D341Med (cell line): ENCODE measurements at regions not wholly inside any gene's neighbourhood (a gene's known extent, or its start where the extent isn't known, plus 50 kb on each side); places are given as distances from the start of the nearest gene placed in this dataset.
A peak's percentile ranks its signal among the peaks of the same experiment; 100 is the strongest.
"Not testable (repeated sequence)": the region's sequence is repeated elsewhere in the genome, so short reads cannot be mapped to it uniquely, and the experiment has no call there.

ENCODE experiments used
- DNase-seq: peaks from one replicate; pipeline ENCODE4 v3.0.0; 2012; ENCODE audit warnings: low spot score

DNA sequence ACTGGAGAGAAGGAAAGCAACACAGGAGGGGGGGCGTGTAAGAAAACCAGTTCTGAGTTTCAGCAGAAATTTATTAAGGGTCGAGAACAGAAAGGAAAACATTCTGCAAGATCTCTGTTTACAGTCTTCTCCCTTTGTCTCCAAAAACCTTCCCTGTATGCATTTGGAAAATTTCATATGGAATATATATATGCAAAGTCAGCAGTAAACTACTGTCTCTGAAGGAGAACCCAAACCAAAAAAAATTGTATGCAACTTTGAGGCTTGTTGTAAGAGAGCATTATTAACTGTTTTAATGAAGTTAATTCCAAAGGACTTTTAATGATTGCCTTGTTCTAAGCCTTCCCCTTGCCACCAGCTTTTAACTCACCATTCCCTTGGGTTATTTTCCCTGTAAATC, 238.2 kb upstream of the GPR149 start:
- DNase-seq, result no peak

DNA sequence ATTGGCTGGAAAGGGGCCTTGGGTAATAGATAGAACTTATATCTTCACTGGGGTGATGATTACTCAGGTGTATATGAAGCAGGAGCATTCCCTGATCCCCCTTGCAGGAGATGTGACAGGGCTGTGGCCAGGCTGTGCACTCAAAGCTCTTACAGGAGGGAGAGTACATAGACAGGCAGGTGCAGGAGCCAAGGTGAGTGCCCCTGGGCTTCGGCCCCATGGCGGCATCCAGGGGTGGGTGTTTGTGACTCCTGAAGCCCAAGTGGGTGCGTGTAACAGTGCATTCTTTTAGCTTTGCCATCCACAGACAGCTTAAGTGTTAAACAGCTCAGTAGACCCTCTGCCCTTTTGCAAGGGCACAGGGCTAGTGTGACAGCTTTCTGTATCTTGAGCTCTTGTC, 236.6 kb upstream of the GPR149 start:
- no peak for DNase-seq

DNA sequence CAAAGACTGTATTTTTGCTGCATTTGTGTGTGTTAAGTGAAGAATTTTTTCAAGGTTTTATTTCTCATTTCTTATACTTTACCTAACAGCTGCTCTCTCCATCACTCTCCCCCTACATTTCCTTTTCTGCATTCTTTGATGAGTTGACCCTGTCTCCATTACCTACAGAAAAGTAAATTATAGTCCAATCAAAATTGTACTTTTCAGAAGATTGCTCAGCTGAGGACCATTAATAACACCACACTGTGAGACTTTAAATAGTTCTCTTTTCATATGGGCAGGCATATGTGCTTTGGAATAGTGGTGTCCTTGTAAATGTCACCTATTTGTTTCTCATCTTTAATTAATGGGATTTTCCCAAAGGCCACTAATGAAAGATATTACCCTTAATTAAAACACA, 234.7 kb upstream of the GPR149 start:
- DNase-seq, result no peak

DNA sequence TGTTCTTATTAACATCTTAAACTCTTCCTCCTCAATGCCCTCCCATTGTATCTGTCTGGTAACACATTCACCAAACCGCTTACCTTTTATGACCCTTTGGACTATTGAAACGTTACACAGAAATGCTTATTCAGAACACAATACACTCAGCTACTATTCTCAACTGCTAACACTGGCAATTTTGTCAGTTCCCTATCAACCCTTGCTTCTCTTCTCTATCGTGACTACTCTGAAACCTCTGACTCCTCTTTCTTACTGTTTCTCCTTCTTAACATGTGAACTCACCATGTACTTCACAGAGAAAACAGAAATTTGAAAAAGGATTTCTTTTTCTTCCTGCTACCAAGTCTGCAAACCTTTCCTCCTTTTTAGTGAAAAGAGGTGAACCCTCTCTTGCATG, 232.9 kb upstream of the GPR149 start:
- DNase-seq, result no peak

DNA sequence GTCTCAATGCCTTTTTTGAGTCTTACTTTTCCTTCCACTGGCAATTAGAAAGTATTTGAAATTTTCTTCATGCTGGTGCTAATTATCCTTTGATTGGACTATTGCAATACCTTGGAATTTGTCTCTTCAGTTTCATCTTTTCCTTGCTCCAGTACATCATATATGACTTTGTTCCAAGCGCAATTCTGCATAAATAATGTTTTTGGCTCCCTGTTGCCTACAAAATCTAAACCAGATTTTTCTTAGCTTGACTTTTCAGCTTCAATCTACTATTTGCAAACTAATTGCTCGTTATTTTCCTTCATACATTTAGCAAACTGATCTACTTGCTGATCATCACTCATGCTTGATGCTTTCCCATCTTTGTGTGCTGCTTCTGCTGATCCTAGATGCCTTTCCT, 230.8 kb upstream of the GPR149 start:
- DNase-seq, result no peak

GRCh38 chr3:154658000-154658399, 228.0 kb upstream of the GPR149 start:
- DNase-seq, result no peak

GRCh38 chr3:154657218-154657617, 227.2 kb upstream of the GPR149 start:
- no peak for DNase-seq

DNA sequence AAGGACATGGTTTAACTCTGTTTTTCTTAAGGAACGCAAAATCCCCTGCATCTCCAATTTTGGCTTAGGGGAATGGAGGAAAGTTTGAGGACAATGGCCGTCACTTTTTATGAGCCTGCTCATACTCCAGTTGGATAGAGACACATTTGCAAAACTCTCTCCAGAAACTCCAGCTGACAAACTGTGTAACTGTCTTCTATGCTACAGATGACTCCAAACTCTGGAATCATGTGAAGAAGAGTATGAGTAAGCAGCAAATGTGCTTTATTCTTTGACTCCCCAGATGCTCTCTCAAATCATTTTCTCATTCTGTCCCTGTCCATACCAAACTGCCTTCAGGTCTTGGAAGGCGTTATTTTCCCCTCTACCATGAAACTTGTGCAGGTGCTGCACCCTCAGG, 226.5 kb upstream of the GPR149 start:
- DNase-seq, result no peak

DNA sequence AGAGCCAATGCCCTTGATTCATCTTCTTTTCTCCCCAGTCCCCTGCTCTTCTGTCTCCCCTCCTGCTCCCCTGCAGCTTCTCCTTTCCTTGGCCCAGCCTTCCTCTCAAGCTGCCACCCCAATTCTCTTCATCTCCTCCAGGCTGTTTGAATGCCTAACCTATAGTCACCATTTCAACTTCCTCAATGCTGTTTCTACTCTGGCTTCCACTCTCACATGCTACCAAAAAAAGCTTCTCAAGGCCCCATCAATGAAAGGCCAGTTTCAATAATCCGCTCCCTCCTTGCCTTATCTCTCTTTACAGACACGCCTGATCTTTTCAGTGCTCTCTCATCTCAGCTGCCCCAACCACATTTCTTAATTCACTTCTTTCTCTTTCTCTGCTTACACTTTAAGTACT, 212.2 kb upstream of the GPR149 start:
- no peak for DNase-seq

DNA sequence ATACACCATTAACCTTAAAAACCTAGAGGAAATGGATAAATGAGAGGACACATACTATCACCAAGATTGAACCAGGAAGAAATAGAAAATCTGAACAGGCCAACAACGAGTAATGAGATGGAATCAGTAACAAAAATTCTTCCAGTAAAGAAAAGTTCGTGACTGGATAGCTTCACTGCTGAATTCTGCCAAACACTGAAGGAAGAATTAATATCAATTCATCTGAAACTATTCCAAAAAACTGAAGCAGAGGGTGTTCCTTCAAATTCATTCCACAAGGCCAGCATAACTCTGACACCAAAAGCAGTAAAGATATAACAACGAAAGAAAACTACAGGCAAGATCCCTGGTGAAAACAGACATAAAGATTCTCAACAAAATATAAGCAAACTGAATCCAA, 195.8 kb upstream of the GPR149 start:
- no peak for DNase-seq

DNA sequence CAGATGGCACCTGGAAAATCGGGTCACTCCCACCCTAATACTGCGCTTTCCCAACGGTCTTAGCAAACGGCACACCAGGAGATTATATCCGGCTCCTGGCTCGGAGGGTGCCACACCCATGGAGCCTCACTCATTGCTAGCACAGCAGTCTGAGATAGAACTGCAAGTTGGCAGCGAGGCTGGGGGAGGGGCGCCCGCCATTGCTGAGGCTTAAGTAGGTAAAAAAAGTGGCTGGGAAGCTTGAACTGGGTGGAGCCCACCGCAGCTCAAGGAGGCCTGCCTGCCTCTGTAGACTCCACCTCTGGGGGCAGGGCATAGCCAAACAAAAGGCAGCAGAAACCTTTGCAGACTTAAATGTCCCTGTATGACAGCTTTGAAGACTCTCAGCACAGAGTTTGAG, 189.6 kb upstream of the GPR149 start:
- DNase-seq, result not testable (repeated sequence)

DNA sequence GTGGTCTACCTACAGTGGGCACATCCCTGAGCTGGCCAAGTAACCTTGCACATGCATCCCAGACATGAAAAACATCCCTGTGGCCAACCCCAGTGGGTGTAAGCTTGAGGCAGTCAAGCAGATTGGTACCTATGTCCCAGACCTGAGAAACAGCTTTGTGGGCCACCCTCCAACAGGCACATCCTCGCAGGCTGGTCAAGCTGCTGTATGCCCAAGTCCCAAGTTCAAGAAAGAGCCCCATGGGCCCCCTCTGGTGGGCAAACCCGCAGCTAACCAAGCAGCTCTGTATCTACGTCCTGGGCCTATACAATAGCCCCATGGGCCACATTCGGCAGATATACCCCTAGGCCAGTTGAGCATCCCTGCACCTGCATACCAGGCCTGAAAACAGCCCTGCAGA, 186.3 kb upstream of the GPR149 start:
- no peak for DNase-seq

DNA sequence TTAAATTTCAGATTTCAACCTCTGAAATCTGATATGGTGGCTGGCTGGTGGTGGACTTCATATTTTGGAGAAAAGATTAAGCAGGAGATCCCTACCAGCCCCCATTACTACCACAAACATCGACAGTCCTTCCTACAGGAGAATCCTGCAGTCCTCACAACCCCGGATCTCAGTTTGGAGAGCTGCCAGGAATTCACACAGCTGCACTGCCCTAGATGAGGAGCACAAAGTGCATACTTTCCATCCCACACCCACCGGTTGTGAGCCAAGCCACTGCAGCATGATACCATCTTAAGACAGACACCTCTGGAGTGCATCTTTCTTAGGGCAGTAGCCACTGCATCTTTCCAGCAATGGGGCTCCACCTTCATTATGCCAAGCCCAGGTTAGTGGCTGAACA, 185.5 kb upstream of the GPR149 start:
- DNase-seq, result no peak

GRCh38 chr3:154614601-154615000, 184.6 kb upstream of the GPR149 start:
- DNase-seq, result no peak

DNA sequence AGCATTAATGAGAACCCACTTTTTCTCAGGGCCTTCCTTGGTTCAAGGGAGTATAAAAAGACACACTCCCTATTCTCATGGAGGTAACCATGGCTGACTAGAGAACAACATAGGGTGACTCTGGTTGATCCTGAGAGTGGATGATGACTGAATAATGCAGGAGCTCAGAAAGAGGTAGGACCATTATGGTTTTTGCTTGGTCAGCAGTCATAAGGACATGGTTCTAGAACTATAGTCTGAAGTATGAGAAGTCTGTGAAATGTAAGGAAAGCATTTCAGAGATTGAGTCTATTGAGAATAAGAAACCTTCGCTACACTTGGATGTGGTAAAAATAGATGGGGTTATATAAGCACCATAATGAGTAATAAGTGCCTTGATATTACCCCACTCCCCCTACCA, 184.1 kb upstream of the GPR149 start:
- DNase-seq, result no peak

GRCh38 chr3:154602241-154602640, 172.3 kb upstream of the GPR149 start:
- no peak for DNase-seq

DNA sequence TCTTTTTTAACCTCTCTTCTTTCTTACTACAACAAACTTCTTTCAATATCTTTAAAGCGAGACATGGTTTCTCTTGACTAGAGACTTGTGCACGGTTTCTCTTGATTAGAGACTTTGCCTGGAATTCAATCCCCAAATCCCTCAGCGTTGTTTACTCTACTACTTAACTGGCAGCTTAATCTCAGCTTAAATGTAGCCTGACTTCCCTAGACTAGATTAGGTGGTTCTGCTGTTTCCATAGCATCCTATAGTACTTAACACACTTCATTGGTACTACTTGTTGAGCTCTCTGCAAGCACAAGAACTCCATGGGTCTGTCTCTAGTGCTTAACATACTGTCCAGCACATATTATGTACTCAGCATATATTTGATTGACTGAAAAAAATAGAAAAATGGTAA, 168.2 kb upstream of the GPR149 start:
- DNase-seq, result peak; percentile 52

DNA sequence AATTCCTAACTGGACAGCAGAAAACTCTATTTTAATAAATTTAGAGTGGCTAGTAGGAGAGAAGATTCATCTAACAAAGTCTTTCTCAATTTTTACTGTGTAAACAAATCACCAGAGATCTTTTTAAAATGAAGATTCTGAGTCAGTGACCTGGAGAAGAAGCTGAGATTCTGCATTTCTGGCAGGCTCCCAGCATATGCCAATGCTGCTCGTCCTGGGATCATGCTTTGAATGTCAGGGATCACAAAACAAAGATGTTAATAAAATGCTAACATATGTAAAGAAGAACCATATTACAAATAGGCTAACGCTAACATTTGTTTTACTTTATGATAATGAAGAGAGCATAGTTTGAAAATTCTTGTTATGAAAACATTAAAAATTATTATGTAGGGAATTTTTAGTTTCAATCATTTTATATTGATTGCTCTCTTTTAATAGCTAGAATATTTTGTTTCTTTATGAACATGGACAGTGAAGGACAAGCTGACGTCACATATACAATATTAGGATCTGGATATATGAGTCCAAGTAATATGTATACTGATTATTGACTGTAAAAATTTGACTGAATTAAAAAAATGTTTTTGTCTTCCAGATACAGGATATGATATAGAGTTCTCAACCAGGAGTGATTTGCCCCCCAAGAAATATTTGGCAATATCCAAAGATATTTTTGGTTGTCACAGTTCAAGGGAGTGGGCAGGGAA, 160.8 kb upstream of the GPR149 start:
- DNase-seq, result no peak

DNA sequence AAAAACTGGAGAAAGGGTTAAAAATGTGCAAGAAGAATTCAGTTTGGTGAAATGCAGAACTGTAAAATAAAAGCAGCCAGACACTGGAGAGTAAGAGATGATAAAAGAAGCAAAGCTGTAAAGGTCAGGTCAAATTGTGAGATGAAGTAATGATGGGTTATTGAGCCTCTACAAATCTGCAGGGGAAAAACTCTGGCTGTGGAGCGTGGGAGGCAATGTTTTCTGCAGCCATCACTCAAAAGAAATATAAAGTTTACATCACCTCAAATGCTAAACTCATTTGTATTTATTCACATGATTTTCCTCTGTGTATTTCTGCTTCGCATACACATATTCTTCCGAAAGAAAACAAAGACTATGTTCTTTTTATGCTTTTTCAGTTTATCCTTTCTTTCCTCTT, 158.8 kb upstream of the GPR149 start:
- no peak for DNase-seq

DNA sequence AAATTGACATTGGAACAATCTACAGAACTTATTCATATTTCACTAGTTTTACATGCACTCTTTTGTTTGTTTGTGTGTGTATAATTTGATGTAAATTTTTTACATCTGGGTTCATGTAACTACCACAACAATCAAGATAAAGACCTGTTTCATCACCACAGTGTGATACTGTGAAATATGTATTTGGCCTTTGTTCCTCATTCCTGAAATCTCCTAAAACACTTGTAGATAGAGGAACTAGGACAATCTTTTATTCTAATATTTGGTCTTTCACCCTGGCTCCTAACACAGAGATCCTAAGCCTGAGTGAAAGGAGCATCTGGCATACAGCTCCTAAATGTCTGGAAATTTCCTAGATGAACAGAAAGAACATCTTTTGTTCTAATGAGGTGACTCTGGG, 155.0 kb upstream of the GPR149 start:
- DNase-seq, result no peak

DNA sequence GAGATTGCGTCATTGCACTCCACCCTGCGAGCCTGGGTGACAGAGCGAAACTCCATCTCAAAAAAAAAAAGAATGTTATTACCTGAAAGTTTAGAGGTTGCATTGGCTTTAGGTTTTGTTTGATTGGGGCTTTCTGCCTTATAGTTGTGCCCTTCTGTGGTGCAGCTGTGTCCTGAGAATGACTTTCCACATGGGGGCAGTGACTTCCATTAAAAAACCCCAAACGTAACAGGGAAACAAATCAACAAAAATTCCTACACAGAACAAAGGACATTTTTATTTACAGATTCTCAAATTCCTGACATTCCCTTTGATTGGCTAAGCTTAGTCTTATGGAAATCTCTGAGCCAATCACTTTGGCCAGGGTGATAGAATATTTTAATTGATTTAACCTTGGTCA, 154.1 kb upstream of the GPR149 start:
- DNase-seq, result no peak

DNA sequence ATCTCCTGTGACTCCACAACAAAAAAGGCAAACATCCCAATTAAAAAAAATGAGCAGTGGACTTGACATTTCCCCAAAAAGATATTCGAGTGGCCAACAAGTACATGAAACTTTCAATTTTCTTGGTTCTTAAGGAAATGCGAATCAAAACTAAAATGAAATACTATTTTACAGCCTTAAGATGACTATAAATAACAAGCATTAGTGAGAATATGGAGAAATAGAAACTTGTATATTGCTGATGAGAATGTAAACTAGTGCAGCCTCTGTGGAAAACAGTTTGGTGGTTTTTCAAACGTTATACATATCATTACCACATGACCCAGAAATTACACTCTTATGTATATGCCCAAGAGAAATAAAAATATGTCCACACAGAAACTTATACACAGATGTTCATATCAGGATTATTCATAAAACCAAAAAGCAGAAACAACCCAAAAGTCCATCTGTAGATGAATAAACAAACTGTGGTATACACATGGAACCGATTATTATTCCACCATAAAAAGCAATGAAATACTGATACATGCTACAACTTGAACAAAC, 153.2 kb upstream of the GPR149 start:
- no peak for DNase-seq

GRCh38 chr3:154582501-154582900, 152.5 kb upstream of the GPR149 start:
- DNase-seq, result no peak

- DNase-seq, result no peak
These were observed 141.7 kb upstream of the GPR149 start for GRCh38 chr3:154571553-154572226.
